WTC11 (cell line): ENCODE measurements at regions not wholly inside any gene's neighbourhood (a gene's known extent, or its start where the extent isn't known, plus 50 kb on each side); places are given as distances from the start of the nearest gene placed in this dataset.

ENCODE experiments used
- CREB1 ChIP-seq: sonication (generic); formaldehyde crosslinking; IDR thresholded peaks from 2 replicates; pipeline ENCODE4 v1.8.0; 2023; ENCODE audit warnings: mild to moderate bottlenecking, missing genetic modification reagents
- CTCF ChIP-seq: fragments of 200-600 bp; IDR thresholded peaks from 2 replicates; pipeline ENCODE4 v1.8.0; 2022; ENCODE audit warnings: antibody characterized with exemption
- FOXK1 ChIP-seq: sonication (generic); formaldehyde crosslinking; IDR thresholded peaks from 2 replicates; pipeline ENCODE4 v1.8.0; 2022; ENCODE audit warnings: mild to moderate bottlenecking, moderate library complexity, missing genetic modification reagents
- GABPB1 ChIP-seq: sonication (generic); formaldehyde crosslinking; IDR thresholded peaks from 2 replicates; pipeline ENCODE4 v1.8.1; 2023; ENCODE audit warnings: mild to moderate bottlenecking, missing genetic modification reagents
- HMGA2 ChIP-seq: fragments of 250-450 bp; sonication (Bioruptor Pico); IDR thresholded peaks from 2 replicates; pipeline ENCODE4 v1.4.0; 2021; ENCODE audit warnings: mild to moderate bottlenecking, moderate library complexity
- SP1 ChIP-seq: sonication (generic); formaldehyde crosslinking; conservative IDR thresholded peaks from 2 replicates; pipeline ENCODE4 v1.8.1; 2022; ENCODE audit warnings: missing genetic modification reagents
- ZNF317 ChIP-seq: sonication (generic); formaldehyde crosslinking; IDR thresholded peaks from 2 replicates; pipeline ENCODE4 v1.8.1; 2023; ENCODE audit warnings: low read depth, mild to moderate bottlenecking, moderate library complexity, missing genetic modification reagents, borderline replicate concordance

GRCh38 chr5:10153808-10154537 is 95.7 kb downstream of the ATPSCKMT start:
- TF ChIP-seq HMGA2 (CRISPR knock-in tag) = no peak
- TF ChIP-seq ZNF317 (CRISPR knock-in tag) = no peak
- no peak for TF ChIP-seq CTCF
- no peak for TF ChIP-seq GABPB1
- no peak for TF ChIP-seq SP1
- TF ChIP-seq CREB1 (CRISPR knock-in tag) = no peak
- TF ChIP-seq FOXK1 = no peak
